ENCODE measurements at regions not wholly inside any gene's neighbourhood (a gene's known extent, or its start where the extent isn't known, plus 50 kb on each side); places are given as distances from the start of the nearest gene placed in this dataset.

DNA sequence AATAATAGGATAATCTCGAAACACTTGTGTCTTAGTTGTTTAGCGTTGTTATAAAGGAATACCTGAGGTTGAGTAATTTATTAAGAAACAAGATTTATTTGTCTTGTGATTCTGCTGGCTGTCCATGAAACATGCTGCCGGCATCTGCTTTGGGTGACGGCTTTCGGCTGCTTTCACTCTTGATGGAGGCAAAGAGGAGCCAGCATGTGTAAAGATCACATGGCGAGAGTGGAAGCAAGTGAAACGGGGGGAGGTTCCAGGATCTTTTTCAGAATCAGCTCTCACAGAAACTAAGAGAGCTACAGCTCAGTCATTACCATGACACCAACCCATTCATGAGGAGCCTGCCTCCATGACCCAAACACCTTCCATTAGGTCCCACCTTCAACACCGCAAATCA lies 402.8 kb downstream of the CDC14C start:
- H3K4me3 ChIP-seq (replicated peaks; ENCODE audit: low read depth, low read length): no peak overlapping the region
- DNase-seq (ENCODE audit: low read depth): no peak
- TF ChIP-seq, protein P1, sequence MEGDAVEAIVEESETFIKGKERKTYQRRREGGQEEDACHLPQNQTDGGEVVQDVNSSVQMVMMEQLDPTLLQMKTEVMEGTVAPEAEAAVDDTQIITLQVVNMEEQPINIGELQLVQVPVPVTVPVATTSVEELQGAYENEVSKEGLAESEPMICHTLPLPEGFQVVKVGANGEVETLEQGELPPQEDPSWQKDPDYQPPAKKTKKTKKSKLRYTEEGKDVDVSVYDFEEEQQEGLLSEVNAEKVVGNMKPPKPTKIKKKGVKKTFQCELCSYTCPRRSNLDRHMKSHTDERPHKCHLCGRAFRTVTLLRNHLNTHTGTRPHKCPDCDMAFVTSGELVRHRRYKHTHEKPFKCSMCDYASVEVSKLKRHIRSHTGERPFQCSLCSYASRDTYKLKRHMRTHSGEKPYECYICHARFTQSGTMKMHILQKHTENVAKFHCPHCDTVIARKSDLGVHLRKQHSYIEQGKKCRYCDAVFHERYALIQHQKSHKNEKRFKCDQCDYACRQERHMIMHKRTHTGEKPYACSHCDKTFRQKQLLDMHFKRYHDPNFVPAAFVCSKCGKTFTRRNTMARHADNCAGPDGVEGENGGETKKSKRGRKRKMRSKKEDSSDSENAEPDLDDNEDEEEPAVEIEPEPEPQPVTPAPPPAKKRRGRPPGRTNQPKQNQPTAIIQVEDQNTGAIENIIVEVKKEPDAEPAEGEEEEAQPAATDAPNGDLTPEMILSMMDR (IDR thresholded peaks at IDR 0.05; ENCODE audit: low read length, missing control alignments): no peak

DNA sequence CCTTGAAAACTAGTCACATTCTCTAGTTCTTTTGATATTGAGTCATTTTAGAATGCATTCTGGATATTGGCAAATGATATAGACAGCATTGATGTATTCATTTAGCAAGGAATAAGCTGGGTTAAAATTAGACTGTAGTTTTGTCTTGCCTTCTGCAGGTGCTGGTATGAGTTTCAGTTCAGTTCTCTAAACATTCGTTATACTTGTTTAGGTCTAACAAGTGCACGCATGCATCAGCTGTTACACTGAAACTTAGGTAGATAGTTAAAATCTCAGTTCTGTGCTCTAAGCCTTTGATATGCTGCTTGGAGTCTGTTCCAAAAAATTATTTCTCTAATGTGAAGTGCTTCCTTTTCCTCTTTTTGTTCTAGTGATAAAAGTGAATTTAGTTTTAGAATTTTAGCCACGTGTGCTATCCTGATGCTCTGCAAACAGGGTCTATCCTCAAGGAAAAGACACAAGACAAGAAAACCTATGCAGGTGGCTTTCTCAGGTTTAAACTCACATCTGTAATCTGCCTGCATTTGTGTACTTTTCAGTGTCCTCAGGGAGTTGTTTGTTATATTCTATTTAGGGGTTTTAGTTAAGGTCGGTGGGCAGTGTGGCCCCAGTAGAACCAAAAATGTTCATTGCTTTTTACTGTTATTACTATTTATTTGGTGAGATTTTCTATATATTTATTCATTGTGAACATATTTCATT lies 409.0 kb downstream of the CDC14C start:
- DNase-seq (ENCODE audit: low read depth): no peak
- TF ChIP-seq, protein P1 (IDR thresholded peaks at IDR 0.05; ENCODE audit: low read length, missing control alignments): no peak
- H3K4me3 ChIP-seq (replicated peaks; ENCODE audit: low read depth, low read length): no peak overlapping the region

DNA sequence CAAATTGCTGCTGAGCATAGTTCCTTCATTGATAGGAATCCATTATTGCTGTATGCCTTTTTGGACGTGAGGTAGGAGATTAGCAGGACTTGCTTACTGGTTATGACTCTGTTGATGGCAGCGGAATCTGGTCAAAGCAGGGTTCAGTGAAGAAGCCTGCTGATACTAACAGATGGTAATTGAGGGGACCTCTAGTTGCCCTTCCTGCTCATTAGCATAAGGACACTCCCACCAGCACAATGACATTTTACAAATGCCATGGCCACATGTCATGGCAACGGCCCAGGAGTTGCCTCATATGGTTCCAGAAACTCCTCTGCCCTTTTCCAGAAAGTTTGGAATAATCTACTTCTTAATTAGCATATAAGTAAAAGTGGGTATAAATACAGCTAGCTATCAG lies 417.5 kb downstream of the CDC14C start:
- TF ChIP-seq, protein P1 (IDR thresholded peaks at IDR 0.05; ENCODE audit: low read length, missing control alignments): no peak
- H3K4me3 ChIP-seq (replicated peaks; ENCODE audit: low read depth, low read length): no peak overlapping the region
- no peak for DNase-seq (ENCODE audit: low read depth)

DNA sequence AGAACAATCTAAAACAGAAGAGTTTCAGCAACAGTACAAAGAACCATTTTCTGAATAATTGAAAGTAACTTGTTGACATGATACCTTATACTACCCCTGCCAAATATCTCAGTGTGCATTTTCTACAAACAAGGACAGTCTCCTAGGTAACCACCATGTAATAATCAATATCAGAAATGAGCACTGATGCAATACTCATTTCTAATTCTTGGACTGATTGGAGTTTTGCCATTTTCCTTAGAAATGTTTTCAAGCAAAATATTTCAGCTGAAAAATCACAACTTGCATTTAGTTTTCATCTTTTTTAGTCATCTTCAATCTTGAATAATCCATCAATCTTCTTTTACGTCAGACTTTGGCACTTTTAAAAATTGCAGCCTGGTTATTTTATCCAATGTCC lies 420.2 kb downstream of the CDC14C start:
- TF ChIP-seq, protein P1 (IDR thresholded peaks at IDR 0.05; ENCODE audit: low read length, missing control alignments): no peak
- no peak for DNase-seq (ENCODE audit: low read depth)

DNA sequence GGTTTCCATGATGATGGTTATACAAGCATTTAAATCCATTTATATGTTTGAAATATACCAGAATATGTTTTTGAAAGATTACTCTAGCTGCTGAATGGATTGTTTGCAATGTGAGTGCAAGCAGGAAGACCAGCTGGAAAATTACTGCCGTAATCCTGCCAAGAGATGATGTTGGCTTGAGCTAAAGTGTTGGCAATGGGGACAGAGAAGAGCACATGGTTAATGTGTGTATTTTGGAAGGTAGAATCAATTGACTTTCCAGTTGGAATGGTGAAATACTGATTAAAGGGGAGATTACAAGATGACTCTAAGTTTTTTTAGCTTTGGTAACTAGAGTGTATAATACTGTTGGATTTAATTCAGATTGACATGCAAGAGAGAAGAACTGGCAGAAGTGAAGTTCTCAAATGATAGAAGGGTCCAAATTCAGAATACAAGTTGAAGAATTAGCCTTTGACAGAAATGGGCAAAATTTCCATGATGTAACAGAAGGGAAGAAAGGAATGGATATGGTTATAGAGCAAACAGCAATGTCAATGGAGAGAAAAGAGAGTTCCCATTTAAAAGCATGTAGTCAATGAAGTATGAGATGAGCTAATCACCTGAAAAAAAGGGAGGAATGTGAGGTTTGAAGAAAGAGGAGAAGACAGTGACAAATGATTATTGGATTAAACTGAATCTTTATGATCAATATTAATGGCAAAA lies 422.0 kb downstream of the CDC14C start:
- no peak for DNase-seq (ENCODE audit: low read depth)
- TF ChIP-seq, protein P1 (IDR thresholded peaks at IDR 0.05; ENCODE audit: low read length, missing control alignments): no peak
- H3K4me3 ChIP-seq (replicated peaks; ENCODE audit: low read depth, low read length): no peak overlapping the region

More for the DNA sequence above, 420.2 kb downstream of the CDC14C start:
- H3K4me3 ChIP-seq (replicated peaks; ENCODE audit: low read depth, low read length): no peak overlapping the region

DNA sequence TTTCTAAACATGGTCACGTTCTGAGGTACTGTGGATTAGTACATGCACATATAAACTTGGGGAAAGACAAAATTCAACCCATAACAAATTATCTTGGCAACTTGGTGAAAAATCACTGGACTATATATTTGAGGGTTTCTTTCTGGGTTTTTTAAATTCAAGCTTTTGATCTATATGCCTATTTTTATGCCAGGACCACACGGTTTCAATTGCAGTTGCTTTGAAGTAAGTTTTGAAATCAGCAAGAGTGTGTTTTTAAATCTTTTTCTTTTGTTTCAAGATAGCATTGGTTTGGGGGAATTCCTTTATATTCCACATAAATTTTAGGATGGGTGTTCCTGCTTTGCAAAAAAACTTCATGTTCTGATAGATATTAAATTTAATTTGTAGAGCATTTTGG lies 406.4 kb upstream of the VWC2 start:
- TF ChIP-seq, protein P1 (IDR thresholded peaks at IDR 0.05; ENCODE audit: low read length, missing control alignments): no peak
- no peak overlapping the region for H3K4me3 ChIP-seq (replicated peaks; ENCODE audit: low read depth, low read length)
- DNase-seq (ENCODE audit: low read depth): no peak
